Bronchial epithelial cell (primary cell): ENCODE measurements at regions not wholly inside any gene's neighbourhood (a gene's known extent, or its start where the extent isn't known, plus 50 kb on each side); places are given as distances from the start of the nearest gene placed in this dataset.

Source experiments
- DNase-seq: peaks from one replicate; pipeline ENCODE4 v3.0.0-alpha.2; 2010; ENCODE audit warnings: low read depth
- FAIRE-seq: peaks from 2 replicates; lab custom pipeline; 2011; peaks lifted over from hg19 to GRCh38; lab: Jason Lieb, UNC
- H3K27me3 ChIP-seq: 2 replicates; pipeline ENCODE4 v1.5.1; 2011; ENCODE audit warnings: low read length; ENCODE audit not compliant: control insufficient read depth, insufficient read depth
- H3K36me3 ChIP-seq: 2 replicates; pipeline ENCODE4 v1.5.1; 2011; ENCODE audit warnings: low read length; ENCODE audit not compliant: control insufficient read depth, insufficient read depth
- H3K4me3 ChIP-seq: 2 replicates; pipeline ENCODE4 v1.5.1; 2011; ENCODE audit warnings: mild to moderate bottlenecking, low read depth, low read length, control low read depth
- CTCF ChIP-seq: IDR thresholded peaks from 2 replicates; pipeline ENCODE4 v1.5.1; 2011; ENCODE audit warnings: mild to moderate bottlenecking, moderate library complexity, low read length, control low read depth, inconsistent platforms; ENCODE audit not compliant: insufficient read depth, severe bottlenecking

GRCh38 chr22:20637750-20638506 is 130.5 kb downstream of the MED15 start:
- no peak for TF ChIP-seq CTCF
- FAIRE-seq (no peak), DNase-seq (no peak)
- Histone ChIP-seq H3K27me3 (peaks cover 6% of the 10 kb centered on the region), H3K4me3 (no peak overlapping the region), H3K36me3 (no peaks in the 10 kb centered on the region)

- Histone ChIP-seq H3K36me3 (no peaks in the 10 kb centered on the region), H3K27me3 (peaks cover 6% of the 10 kb centered on the region), H3K4me3 (no peak overlapping the region)
- FAIRE-seq (no peak), DNase-seq (no peak)
- TF ChIP-seq CTCF = no peak
These were observed 131.1 kb downstream of the MED15 start for GRCh38 chr22:20638507-20638870.

GRCh38 chr22:20639343-20639742 is 131.9 kb downstream of the MED15 start:
- Histone ChIP-seq H3K4me3 (no peak overlapping the region), H3K36me3 (no peaks in the 10 kb centered on the region), H3K27me3 (peaks cover 6% of the 10 kb centered on the region)
- DNase-seq (no peak), FAIRE-seq (no peak)
- no peak for TF ChIP-seq CTCF

GRCh38 chr22:20639750-20640149 is 132.3 kb downstream of the MED15 start:
- H3K27me3 ChIP-seq = peaks cover 6% of the 10 kb centered on the region
- no peak overlapping the region for H3K4me3 ChIP-seq
- no peak for TF ChIP-seq CTCF
- DNase-seq (no peak), FAIRE-seq (no peak)
- no peaks in the 10 kb centered on the region for H3K36me3 ChIP-seq

GRCh38 chr22:20641198-20641892 is 132.6 kb upstream of the SERPIND1 start:
- no peak for TF ChIP-seq CTCF
- H3K27me3 ChIP-seq = peaks cover 3% of the 10 kb centered on the region
- FAIRE-seq (no peak), DNase-seq (no peak)
- H3K4me3 ChIP-seq = no peak overlapping the region
- no peaks in the 10 kb centered on the region for H3K36me3 ChIP-seq
